K562 (cell line): ENCODE measurements at regions not wholly inside any gene's neighbourhood (a gene's known extent, or its start where the extent isn't known, plus 50 kb on each side); places are given as distances from the start of the nearest gene placed in this dataset.

Experiments
- ATAC-seq: fragments of 200-7000 bp; cut with Tn5 transposase; 3 replicates; pipeline ENCODE4 v1.9.1; 2020; ENCODE audit warnings: moderate library complexity
- BruUV-seq: library from RNA; stranded (reverse); fragments of 400-500 nt; replicated peaks from 2 replicates; lab custom pipeline; 2021; lab: Mats Ljungman, UMichigan
- CTCF ChIA-PET: fragments of 300-600 bp; formaldehyde crosslinking; extraction: SDS; loops from one replicate; lab custom pipeline; 2021; ENCODE audit warnings: low intra/inter-chr PET ratio; lab: Yijun Ruan, JAX
- POLR2A ChIA-PET: fragments of 300-600, 350-650 bp; sonication (Branson Sonifier 250); formaldehyde crosslinking; extraction: SDS; loops from one replicate; lab custom pipeline; 2021; ENCODE audit warnings: antibody characterized with exemption, inconsistent platforms; lab: Yijun Ruan, JAX
- DNase-seq, 4 experiments: peaks; one replicate each; pipeline versions ENCODE4 v3.0.0 to v3.0.0-alpha.2; 2011 to 2018; ENCODE audit warnings: low spot score in 3 of 4, mixed read lengths in 3 of 4; ENCODE audit errors: extremely low read depth in 1 of 4
- FAIRE-seq: peaks from 2 replicates; lab custom pipeline; 2011; peaks lifted over from hg19 to GRCh38; lab: Jason Lieb, UNC
- H2AFZ ChIP-seq: 2 replicates; pipeline ENCODE4 v1.6.0; 2011; ENCODE audit warnings: low read depth, low read length, control low read depth, inconsistent platforms
- H3K27ac ChIP-seq: fragments of 200-600 bp; 3 replicates; pipeline ENCODE4 v1.8.0; 2011; ENCODE audit warnings: low read depth, mild to moderate bottlenecking, control low read depth, inconsistent platforms, low read length, moderate library complexity, mixed read lengths; ENCODE audit errors: extremely low read depth
- H3K27me3 ChIP-seq, 2 experiments: fragments of 300-600 bp in 1 of 2; 2 replicates in 1 of 2; 3 replicates in 1 of 2; pipeline versions ENCODE4 v1.6.0 to v1.8.0; 2011; ENCODE audit warnings: inconsistent platforms in 2 of 2, low read length in 2 of 2, mild to moderate bottlenecking in 1 of 2, mixed read lengths in 1 of 2, moderate library complexity in 1 of 2; ENCODE audit not compliant: control insufficient read depth in 2 of 2, insufficient read depth in 2 of 2
- H3K36me3 ChIP-seq: fragments of 300-600 bp; 3 replicates; pipeline ENCODE4 v1.8.0; 2011; ENCODE audit warnings: mild to moderate bottlenecking, low read length, inconsistent platforms; ENCODE audit not compliant: control insufficient read depth, insufficient read depth
- H3K4me1 ChIP-seq, 2 experiments: fragments of 200-600 bp in 1 of 2; replicated peaks in 1 of 2; 2 replicates in 1 of 2; 3 replicates in 1 of 2; pipeline versions ENCODE4 v1.5.1 to v1.8.0; 2011; ENCODE audit warnings: inconsistent platforms in 2 of 2, low read length in 2 of 2, mild to moderate bottlenecking in 1 of 2, mixed read lengths in 1 of 2, moderate library complexity in 1 of 2; ENCODE audit not compliant: control insufficient read depth in 2 of 2, insufficient read depth in 2 of 2
- H3K4me2 ChIP-seq: 2 replicates; pipeline ENCODE4 v1.6.1; 2011; ENCODE audit warnings: low read length, control low read depth, inconsistent platforms, mixed read lengths; ENCODE audit not compliant: insufficient read depth
- H3K4me3 ChIP-seq: fragments of 200-600 bp; sonication (generic), shearing (Covaris generic); 2 replicates; pipeline ENCODE4 v1.5.1; 2016; ENCODE audit warnings: control low read depth, inconsistent platforms
- H3K79me2 ChIP-seq: fragments of 200-600 bp; 3 replicates; pipeline ENCODE4 v1.8.0; 2011; ENCODE audit warnings: low read length, inconsistent platforms; ENCODE audit not compliant: control insufficient read depth, insufficient read depth
- H3K9ac ChIP-seq, 2 experiments: 2 replicates each; pipeline versions ENCODE4 v1.6.0 to v1.6.1; 2011; ENCODE audit warnings: low read depth in 2 of 2, low read length in 2 of 2, control low read depth in 1 of 2, inconsistent platforms in 1 of 2, mild to moderate bottlenecking in 1 of 2, mixed read lengths in 1 of 2; ENCODE audit not compliant: insufficient read depth in 1 of 2
- H3K9me1 ChIP-seq: one replicate; pipeline ENCODE4 v1.6.0; 2011; ENCODE audit warnings: inconsistent platforms, mild to moderate bottlenecking, low read length, moderate library complexity; ENCODE audit not compliant: control insufficient read depth, insufficient read depth
- H3K9me3 ChIP-seq: replicated peaks from 2 replicates; pipeline ENCODE4 v1.5.1; 2011; ENCODE audit warnings: low read depth, low read length, inconsistent platforms; ENCODE audit not compliant: control insufficient read depth, insufficient read depth
- H4K20me1 ChIP-seq: replicated peaks from 2 replicates; pipeline ENCODE4 v1.6.1; 2011; ENCODE audit warnings: low read length, inconsistent platforms, mixed read lengths; ENCODE audit not compliant: control insufficient read depth, insufficient read depth
- DDX20 ChIP-seq: fragments of 450-650 bp; IDR thresholded peaks from 2 replicates; pipeline ENCODE4 v1.6.1; 2016; ENCODE audit warnings: missing genetic modification characterization, low read depth, mild to moderate bottlenecking, missing compliant biosample characterization, moderate library complexity
- ERF ChIP-seq: fragments of 450-650 bp; formaldehyde crosslinking; IDR thresholded peaks from 2 replicates; pipeline ENCODE4 v1.4.0; 2020; ENCODE audit warnings: mild to moderate bottlenecking, mixed read lengths
- SAFB2 ChIP-seq: fragments of 200-400 bp; formaldehyde crosslinking; IDR thresholded peaks from 2 replicates; pipeline ENCODE4 v1.6.1; 2018; ENCODE audit warnings: borderline replicate concordance, low read length, low read depth, moderate library complexity; ENCODE audit not compliant: severe bottlenecking
- ZNF785 ChIP-seq: fragments of 250-450 bp; sonication (Bioruptor Pico); IDR thresholded peaks from 2 replicates; pipeline ENCODE4 v1.4.0; 2020; ENCODE audit warnings: mild to moderate bottlenecking
- whole genome bisulfite sequencing: fragments of 100-300 bp; shearing (Covaris generic); methylation state at CpG from one replicate; pipeline ENCODE4 v1.1.6; 2016; ENCODE audit warnings: low coverage, mixed read lengths; ENCODE audit not compliant: insufficient coverage; ENCODE audit errors: missing lambda C conversion rate; 5-methylcytosine and 5-hydroxymethylcytosine counted together
- in situ Hi-C: fragments of 300-500 bp; cut with MboI; formaldehyde crosslinking; loops from 4 replicates; pipeline ENCODE4 v1.15.0; 2018; ENCODE audit warnings: inconsistent platforms, mixed read lengths
- intact Hi-C: fragments of 100-400 bp; cut with micrococcal nuclease; formaldehyde crosslinking; loops from 2 replicates; pipeline ENCODE4 v1.14.2; 2022

- in situ Hi-C loops (no loop called here), intact Hi-C loops (no loop called here)
- DNase-seq (no peak), ATAC-seq (no peak), FAIRE-seq (no peak)
- Histone ChIP-seq H2AFZ (no peak overlapping the region), H3K27ac (no peak overlapping the region), H3K36me3 (no peaks in the 10 kb centered on the region), H3K9me1 (no peaks in the 10 kb centered on the region), H3K9me3 (no peaks in the 10 kb centered on the region), H3K79me2 (no peaks in the 10 kb centered on the region), H4K20me1 (no peaks in the 10 kb centered on the region), H3K27me3 (no peaks in the 10 kb centered on the region), H3K4me2 (no peak overlapping the region), H3K9ac (no peak overlapping the region), H3K4me3 (no peak overlapping the region), H3K4me1 (no peaks in the 10 kb centered on the region; a peak in 2 of 5 replicates)
- WGBS, result 3% methylated on average over 1 of the region's 1 CpG
- CTCF ChIA-PET, result no interaction called here
- no TSS peak for BruUV-seq
- no peak for TF ChIP-seq ZNF785 (CRISPR knock-in tag)
- TF ChIP-seq SAFB2, result no peak
- no peak for TF ChIP-seq DDX20
- no peak for TF ChIP-seq ERF (CRISPR knock-in tag)
- POLR2A ChIA-PET, result no interaction called here
These were observed 50.2 kb upstream of the NUF2 start for GRCh38 chr1:163271535-163271934.
